AG09319 (cell line): ENCODE measurements at regions not wholly inside any gene's neighbourhood (a gene's known extent, or its start where the extent isn't known, plus 50 kb on each side); places are given as distances from the start of the nearest gene placed in this dataset.
"Not testable (repeated sequence)": the region's sequence is repeated elsewhere in the genome, so short reads cannot be mapped to it uniquely, and the experiment has no call there.

Experiments used
- DNase-seq: peaks from one replicate; pipeline ENCODE4 v3.0.0-alpha.2; 2010; ENCODE audit warnings: low read depth; ENCODE audit errors: extremely low read depth
- CTCF ChIP-seq: IDR thresholded peaks from 2 replicates; pipeline ENCODE4 v1.5.1; 2011; ENCODE audit warnings: low read depth, mild to moderate bottlenecking, inconsistent platforms, low read length, moderate library complexity

- no peak for DNase-seq
- TF ChIP-seq CTCF: no peak
These were observed 297.2 kb downstream of the GJA1 start for GRCh38 chr6:121732641-121733040.

- no peak for DNase-seq
- no peak for TF ChIP-seq CTCF
These were observed 297.8 kb downstream of the GJA1 start for GRCh38 chr6:121733234-121733633.

GRCh38 chr6:121740188-121740587 lies 304.7 kb downstream of the GJA1 start:
- DNase-seq: not testable (repeated sequence)

- TF ChIP-seq CTCF: no peak
- DNase-seq: no peak
These were observed 308.2 kb downstream of the GJA1 start for GRCh38 chr6:121743691-121744090.

- DNase-seq: no peak
- no peak for TF ChIP-seq CTCF
These were observed 312.9 kb downstream of the GJA1 start for GRCh38 chr6:121748376-121748775.

- no peak for DNase-seq
- no peak for TF ChIP-seq CTCF
These were observed 313.4 kb downstream of the GJA1 start for GRCh38 chr6:121748850-121749249.

- no peak for DNase-seq
- no peak for TF ChIP-seq CTCF
These were observed 320.0 kb downstream of the GJA1 start for GRCh38 chr6:121755485-121755884.

- no peak for DNase-seq
- no peak for TF ChIP-seq CTCF
These were observed 321.2 kb downstream of the GJA1 start for GRCh38 chr6:121756666-121757065.
